NCI-H1436 (cell line): ENCODE measurements at regions not wholly inside any gene's neighbourhood (a gene's known extent, or its start where the extent isn't known, plus 50 kb on each side); places are given as distances from the start of the nearest gene placed in this dataset.

Experiments
- DNase-seq: peaks from one replicate; lab custom pipeline; 2025; lab: John Stamatoyannopoulos, UW

- DNase-seq, result no peak
These were observed 550.1 kb downstream of the OMA1 start for GRCh38 chr1:57996400-57996799.

GRCh38 chr1:57991289-57991688, 555.2 kb downstream of the OMA1 start:
- DNase-seq, result no peak

- no peak for DNase-seq
These were observed 556.6 kb downstream of the OMA1 start for GRCh38 chr1:57989877-57990276.

GRCh38 chr1:57987523-57987922, 559.0 kb downstream of the OMA1 start:
- no peak for DNase-seq

GRCh38 chr1:57986432-57986831, 560.1 kb downstream of the OMA1 start:
- no peak for DNase-seq

GRCh38 chr1:57984277-57984676, 560.4 kb upstream of the DAB1 start:
- DNase-seq, result no peak

GRCh38 chr1:57983441-57983840, 559.6 kb upstream of the DAB1 start:
- no peak for DNase-seq

GRCh38 chr1:57982852-57983251, 559.0 kb upstream of the DAB1 start:
- DNase-seq, result no peak

GRCh38 chr1:57976216-57976615, 552.4 kb upstream of the DAB1 start:
- DNase-seq, result no peak

GRCh38 chr1:57968321-57968720, 544.5 kb upstream of the DAB1 start:
- no peak for DNase-seq

GRCh38 chr1:57966751-57967406, 543.0 kb upstream of the DAB1 start:
- no peak for DNase-seq

GRCh38 chr1:57966340-57966739, 542.5 kb upstream of the DAB1 start:
- DNase-seq, result no peak

- peak; percentile 92 for DNase-seq
These were observed 539.7 kb upstream of the DAB1 start for GRCh38 chr1:57963581-57963980.

- DNase-seq, result no peak
These were observed 535.8 kb upstream of the DAB1 start for GRCh38 chr1:57959531-57960241.

GRCh38 chr1:57957576-57957975, 533.7 kb upstream of the DAB1 start:
- no peak for DNase-seq

- no peak for DNase-seq
These were observed 527.5 kb upstream of the DAB1 start for GRCh38 chr1:57951390-57951789.

GRCh38 chr1:57949168-57949567, 525.3 kb upstream of the DAB1 start:
- DNase-seq, result no peak

- no peak for DNase-seq
These were observed 523.6 kb upstream of the DAB1 start for GRCh38 chr1:57947471-57947870.

GRCh38 chr1:57945045-57945444, 521.2 kb upstream of the DAB1 start:
- no peak for DNase-seq

GRCh38 chr1:57943365-57943764, 519.5 kb upstream of the DAB1 start:
- no peak for DNase-seq

GRCh38 chr1:57934745-57935144, 510.9 kb upstream of the DAB1 start:
- DNase-seq, result no peak

GRCh38 chr1:57927003-57927402, 503.1 kb upstream of the DAB1 start:
- no peak for DNase-seq

- DNase-seq, result no peak
These were observed 502.2 kb upstream of the DAB1 start for GRCh38 chr1:57926025-57926552.

- no peak for DNase-seq
These were observed 501.4 kb upstream of the DAB1 start for GRCh38 chr1:57925226-57925625.
